HG03442 (cell line): ENCODE measurements at regions not wholly inside any gene's neighbourhood (a gene's known extent, or its start where the extent isn't known, plus 50 kb on each side); places are given as distances from the start of the nearest gene placed in this dataset.

ENCODE experiments used
- ATAC-seq: cut with Tn5 transposase; IDR thresholded peaks from one replicate; pipeline ENCODE4 v1.9.1; 2021; ENCODE audit warnings: mild to moderate bottlenecking, moderate library complexity; ENCODE audit not compliant: unreplicated experiment

DNA sequence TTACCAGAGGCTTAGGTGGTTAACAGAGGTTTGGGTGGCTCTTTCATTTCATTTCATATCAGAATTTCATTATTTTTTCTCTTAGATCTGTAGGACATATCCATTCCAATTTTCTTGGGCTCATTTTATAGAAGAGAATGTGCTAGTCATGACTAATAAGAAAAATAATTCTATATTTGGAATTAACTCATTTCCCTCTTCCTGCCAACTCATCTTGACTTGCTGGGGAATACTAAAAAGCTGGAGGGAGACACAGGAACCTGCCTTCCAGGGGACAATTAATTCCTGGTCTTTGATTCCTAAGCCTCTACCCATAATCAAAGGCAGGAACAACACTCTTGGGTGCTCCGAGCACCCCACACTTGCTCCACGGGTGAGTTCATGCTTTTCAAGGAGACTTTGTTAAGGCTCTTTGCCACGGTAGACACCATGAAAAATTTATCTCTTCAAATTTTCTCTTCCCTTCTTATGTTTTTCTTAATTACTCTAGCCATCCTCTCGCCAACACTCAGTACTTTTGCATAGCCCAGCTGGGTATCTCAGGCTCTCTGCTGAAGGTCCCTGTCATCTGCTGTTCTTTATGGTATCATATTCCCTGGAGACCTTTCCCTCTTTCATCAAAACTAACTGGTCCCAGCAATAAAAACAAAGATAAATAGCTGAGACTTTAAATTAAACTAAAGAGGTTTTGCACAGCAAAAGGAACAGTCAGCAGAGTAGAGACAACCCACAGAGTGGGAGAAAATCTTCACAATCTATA is 273.9 kb downstream of the NPR3 start:
- no peak for ATAC-seq

GRCh38 chr5:32989815-32990214 is 278.7 kb downstream of the NPR3 start:
- no peak for ATAC-seq

DNA sequence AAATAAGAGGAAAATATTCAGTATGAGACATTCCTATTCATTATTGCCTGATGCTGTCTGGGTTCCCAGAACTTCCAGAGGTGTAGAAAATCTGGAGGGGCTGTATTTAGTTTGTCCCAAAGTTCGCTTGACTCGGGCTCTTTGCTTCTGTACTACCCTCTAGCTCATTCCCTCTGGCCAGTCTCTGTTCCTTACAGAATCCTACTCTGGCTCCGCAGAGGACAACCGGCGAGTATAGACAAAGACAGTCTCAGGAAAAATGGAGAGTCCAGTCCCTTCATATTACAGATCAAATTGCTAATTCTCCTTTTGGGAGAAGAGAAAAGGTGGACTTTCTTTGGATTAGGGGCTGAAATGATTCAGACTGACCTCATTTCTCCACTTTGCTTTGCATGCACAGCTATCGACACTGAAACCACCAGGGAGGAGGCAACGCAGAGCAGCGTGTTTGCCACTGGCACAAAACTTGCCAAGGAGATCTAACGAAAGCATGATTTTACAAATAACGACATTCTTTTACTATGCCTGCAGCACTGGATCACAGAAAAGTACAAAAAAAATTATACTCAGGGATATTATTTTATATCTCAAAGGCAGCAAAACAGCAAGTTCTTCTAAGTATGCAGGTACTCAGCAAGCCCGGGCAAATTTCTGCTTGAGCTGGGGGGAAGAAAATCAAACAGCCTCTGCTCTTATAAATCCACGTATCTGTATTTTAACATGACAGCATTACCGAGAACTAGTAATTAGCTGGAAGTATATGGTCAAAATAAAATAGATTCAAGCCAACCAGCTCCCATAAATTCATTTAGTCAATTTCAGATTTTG is 279.7 kb downstream of the NPR3 start:
- no peak for ATAC-seq

GRCh38 chr5:32991421-32991815 is 280.3 kb downstream of the NPR3 start:
- ATAC-seq, result no peak

DNA sequence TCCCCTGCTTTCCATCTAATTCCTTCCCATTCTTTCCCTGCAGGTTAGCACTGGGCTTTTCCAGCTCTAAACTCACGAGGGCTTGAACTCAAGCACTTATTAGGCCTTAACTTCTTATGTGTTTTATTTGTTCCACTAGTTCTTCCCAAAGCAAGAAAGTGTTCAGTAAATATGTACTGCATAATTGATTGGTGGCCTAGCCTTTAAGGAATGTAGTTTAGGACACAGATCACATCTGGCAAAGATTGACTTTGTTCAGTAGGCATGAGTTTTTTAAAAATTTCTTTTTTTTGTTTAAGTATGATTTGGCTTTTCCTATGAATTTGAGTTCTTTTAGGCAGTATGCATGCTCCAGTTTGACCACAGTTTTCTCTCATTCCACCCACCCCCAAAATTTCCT is 285.2 kb downstream of the NPR3 start:
- no peak for ATAC-seq

DNA sequence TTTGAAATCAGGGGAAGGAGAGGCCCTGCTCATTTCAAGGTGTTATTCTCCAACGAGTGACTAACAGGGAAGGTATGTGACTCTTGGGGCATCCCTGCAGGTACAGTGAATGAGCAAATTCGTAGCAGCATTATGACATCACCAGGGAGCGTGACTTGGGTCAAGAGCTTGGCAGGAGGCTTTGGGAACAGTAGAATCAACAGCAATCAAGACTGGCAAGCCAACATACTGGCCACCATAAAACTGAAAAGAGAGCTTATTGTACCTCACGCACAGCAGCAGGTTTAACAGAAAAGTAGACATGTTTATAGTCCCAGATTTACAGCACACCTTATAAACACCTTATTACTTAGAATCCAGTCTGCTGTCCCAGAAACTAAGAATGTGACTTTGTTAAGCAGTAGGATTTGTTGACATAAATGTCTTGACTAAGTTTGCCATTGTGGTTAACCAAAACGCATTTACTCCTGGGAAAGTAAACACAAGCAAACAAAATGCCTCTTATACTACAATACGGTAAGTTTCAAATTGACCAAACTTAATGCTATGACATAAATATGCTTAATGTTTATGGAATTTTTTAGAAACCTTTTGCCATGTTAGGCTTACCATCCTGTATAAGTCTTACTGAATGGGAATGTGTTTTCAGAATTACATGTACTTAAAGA is 297.8 kb downstream of the NPR3 start:
- no peak for ATAC-seq

DNA sequence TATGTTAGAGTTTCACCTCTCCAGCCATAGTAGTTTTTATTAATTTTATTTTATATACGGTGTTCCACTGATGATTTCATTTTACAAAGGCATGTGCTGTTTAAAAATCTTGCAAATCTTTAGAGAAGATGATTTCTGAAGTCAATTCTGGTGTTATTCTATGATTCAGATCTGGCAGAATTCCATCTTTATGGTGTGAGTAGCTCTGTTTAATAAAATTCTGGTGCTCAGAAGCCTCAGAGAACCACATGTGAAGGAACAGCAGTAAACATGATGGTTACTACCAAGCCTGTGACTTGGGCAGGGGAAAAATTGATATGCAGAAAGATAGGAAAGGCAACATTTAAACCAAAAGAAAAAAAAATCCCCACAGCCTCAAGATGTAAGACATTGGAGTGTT is 299.7 kb downstream of the NPR3 start:
- ATAC-seq, result no peak

- no peak for ATAC-seq
These were observed 300.7 kb downstream of the NPR3 start for GRCh38 chr5:33011801-33012200.

DNA sequence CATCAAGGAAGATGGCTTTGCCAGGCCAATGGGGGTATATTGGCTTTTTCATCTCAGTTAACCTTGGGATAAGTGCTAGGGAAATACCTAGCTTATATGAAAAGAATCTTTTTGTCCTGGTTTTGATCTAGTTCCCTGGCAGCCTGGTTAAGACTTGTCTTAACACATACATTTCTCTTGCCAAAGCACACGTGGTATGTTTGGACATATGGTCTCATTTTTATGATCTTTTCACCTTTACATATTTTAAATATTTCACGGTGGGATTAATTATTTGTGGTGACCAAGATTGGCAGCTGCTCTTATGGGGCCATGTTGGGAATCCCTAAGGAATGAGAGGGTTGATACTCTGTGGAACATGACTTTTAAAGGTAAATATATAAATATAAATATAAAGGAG is 312.5 kb downstream of the NPR3 start:
- no peak for ATAC-seq

DNA sequence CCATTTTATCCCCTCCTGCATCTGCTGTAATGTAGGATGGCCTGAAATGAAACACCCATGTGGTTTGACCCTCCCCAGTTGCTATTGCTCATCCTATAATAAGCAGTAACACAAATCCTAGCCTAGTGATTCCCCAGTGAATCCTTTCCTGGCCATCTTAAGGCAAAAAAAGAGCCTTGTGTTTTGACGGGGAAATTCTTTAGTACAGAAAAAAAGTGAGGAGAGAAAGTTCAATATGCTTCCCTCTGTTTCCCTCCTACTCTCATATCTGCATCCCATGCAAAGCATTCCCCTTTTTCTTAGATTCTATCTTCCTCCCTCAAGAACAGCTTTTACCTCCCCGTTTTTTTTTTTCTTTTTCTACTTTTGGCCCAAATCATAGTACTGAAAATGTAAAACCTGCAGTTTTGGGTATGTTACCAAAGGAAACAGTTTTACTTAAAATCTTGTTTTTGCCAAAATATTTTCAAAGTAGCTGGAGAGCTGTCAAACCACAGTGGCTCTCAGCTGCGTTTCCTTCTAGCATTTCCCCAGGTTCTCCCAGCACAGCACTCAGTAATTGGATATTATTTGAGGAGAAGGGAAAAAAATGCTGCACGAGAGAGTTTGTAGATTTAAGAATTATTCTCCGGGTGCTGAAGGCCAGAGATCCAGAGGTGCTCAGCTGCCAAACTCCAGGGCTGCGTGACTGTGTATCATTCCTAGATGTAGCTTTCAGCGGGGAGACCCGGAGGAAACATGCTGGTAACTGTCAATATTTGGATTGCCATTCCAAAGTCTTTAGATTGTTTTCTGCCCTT is 321.4 kb downstream of the NPR3 start:
- no peak for ATAC-seq

DNA sequence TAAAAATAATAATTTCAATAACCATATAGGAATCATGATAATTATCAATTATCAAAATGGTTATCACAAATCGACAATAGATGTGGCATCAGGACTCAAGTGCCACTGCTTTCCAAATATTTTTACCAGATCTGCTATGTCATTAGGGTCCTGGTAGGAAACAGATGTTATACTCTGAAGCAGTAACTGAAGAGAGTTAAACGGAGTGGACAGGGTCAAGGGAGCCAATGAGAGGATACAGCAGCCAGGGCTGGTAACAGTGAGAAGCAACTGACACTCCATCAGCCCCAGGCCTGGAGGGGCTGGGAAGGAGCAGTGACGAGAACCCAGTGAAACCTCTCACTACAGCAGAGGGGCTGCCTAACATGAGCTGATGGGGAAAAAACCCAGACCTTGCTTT is 322.4 kb downstream of the NPR3 start:
- no peak for ATAC-seq

DNA sequence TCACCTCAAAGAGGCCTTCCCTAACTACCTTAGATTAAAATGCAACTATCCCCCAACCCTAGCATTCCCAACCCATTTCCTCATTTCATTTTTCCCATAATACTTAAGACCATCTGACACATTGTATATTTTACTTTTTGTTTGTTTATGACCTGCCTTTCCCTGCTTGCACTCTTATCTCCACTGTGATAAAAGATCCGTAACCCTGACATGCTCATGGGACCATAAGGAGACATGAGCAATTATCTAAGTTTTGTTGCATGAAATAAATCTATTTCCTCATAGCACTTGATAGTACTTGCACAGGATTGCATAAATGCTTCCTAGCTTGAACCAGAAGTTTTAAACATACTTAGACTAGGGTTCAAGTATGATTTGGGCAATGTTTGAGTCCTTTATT is 323.7 kb downstream of the NPR3 start:
- no peak for ATAC-seq

DNA sequence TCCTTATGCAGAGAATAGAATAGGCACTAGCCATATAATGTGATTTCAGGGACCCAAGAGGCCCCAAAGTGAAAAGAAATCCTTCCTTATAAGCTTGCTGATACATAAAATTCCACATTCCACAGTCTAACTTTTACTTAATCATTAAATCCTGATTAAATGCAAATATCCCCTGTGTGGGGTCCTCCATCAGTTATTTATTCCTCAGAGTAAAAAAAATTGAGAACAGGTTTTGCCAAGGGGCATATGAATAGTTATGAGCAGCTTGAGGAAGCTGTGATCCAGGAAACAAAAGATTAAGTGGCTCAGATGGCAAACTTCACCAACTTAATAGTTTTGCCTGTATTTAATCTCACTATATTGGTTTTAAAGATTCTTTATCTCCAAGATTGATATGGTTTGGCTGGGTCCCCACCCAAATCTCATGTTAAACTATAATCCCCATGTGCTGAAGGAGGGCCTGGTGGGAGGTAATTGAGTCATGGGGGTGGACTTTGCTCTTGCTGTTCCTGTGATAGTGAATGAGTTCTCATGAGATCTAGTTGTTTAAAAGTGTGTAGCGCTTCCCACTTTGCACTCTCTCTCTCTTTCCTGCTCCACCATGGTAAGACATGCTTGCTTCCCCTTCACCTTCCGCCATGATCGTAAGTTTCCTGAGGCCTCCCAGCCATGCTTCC is 324.9 kb downstream of the NPR3 start:
- no peak for ATAC-seq

DNA sequence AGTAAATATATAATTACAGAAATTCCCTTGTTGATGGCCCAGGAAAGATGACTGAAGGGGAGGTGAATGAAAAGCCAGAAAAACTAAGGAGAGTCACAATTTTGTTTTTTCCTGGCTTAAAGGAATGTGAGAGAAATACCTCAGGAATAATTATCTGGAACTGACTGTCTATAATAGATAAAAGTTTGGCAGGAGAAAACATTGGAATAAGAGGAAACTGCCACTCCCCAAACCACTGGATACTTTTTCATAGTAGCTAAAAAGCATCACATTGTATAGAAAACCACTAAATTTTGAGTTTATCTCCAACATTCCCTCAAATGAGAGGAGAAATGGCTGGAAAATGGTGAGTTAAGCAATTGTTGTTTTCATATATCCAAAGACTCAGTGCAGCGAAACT is 326.0 kb downstream of the NPR3 start:
- no peak for ATAC-seq

DNA sequence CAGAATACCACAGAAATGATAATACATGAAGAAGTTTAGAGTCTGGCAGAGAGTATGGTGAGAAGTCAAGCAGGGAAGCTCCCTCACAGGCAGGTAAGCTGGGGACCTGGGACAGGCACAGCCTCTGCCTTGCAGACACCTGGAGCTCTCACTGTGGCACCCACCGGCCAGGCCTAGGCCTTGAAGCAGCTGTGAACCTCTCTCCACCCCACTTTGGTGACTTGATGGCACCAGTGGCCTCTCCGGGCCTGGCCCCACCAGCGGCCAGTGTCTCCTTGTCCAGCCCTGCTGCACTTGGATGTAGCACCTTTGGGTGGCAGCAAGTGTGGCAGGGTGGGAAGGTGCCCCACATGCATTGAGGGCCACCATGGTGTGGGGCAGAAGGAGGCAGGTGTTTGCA is 330.5 kb downstream of the NPR3 start:
- no peak for ATAC-seq

DNA sequence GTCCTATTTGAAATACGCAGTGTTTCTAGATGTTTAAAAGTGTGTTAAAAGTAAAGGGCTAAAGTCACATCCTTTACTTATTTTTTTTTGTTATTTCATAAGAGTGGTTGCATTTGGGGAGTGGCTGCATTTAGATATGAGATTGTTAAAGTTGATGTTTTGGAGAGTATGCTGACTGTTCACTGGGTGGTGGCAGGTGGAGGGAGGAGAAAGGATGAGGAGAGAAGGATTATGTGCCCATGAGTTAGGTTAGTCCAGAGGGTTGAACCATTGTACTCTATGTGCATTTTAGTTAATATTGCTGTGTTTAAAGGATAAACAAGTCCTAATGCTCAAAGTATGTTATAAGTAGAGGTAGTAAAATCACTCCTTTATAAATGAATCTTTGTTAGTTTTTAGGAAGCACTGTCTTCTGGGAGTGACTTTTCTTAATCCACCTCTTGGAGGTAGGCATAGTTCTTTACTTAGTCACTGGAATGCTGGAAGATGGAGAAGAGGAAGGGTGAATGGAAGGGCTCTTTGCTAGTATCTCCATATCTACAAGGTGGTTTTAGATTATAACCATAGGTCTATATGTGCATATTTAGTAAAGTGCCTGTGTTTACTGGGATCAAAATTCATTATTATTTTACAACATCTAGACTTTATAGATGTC is 332.3 kb downstream of the NPR3 start:
- ATAC-seq, result no peak

DNA sequence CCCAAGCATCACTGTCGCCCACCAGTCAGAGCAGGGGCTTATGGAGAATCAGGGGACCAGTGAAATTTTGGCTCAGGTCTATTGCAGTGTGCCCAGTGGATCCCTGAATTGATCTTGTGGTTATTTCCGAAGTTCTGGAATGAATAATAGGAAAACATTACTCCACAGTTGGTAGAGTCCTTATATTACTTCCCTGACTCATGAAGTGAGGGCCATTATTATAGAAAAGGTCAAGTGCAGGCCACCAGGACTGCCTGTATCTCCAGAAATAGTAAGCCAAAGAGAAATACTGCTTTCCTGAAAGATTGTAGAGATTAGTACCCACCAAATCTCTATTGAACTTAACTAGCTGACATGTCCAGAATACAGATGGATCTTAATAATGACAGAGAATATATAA is 335.0 kb downstream of the NPR3 start:
- no peak for ATAC-seq

- no peak for ATAC-seq
These were observed 337.2 kb downstream of the NPR3 start for GRCh38 chr5:33048315-33048714.

- ATAC-seq, result no peak
These were observed 338.2 kb downstream of the NPR3 start for GRCh38 chr5:33049298-33049697.

DNA sequence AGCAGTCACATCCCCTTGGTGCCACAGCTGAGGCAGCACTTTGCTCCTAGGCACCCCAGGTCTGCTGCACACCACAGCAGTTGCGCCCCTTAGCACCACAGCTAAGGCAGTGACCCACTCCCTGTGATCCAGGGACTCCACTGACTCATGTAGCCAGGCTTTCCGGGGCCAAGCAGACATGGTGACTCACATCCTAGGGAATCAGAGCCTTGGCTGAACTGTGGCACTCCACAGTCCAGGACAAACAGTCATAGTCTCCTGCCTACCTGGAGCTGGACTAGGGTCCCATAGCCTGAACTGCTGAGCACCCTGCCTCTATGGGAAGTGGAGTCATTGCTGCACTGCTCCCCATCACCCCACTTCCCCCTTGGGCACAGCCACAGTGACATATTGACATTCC is 338.7 kb downstream of the NPR3 start:
- ATAC-seq, result no peak
